H1 (cell line): ENCODE measurements at regions not wholly inside any gene's neighbourhood (a gene's known extent, or its start where the extent isn't known, plus 50 kb on each side); places are given as distances from the start of the nearest gene placed in this dataset.

Source experiments
- CTCF ChIA-PET: fragments of 300-600 bp; sonication (Branson Sonifier 250); formaldehyde crosslinking; loops from one replicate; lab custom pipeline; 2021; ENCODE audit not compliant: partially characterized antibody; lab: Charles Lee
- POLR2A ChIA-PET: fragments of 300-600 bp; sonication (Branson Sonifier 250); formaldehyde crosslinking; loops from one replicate; lab custom pipeline; 2021; ENCODE audit warnings: inconsistent platforms; ENCODE audit not compliant: partially characterized antibody; lab: Charles Lee
- DNase-seq, 2 experiments: peaks; one replicate each; pipeline versions ENCODE4 v3.0.0 to v3.0.0-alpha.2; 2010 to 2022; ENCODE audit warnings: low spot score in 2 of 2, low read depth in 1 of 2, mixed read lengths in 1 of 2
- FAIRE-seq: peaks from 2 replicates; lab custom pipeline; 2011; peaks lifted over from hg19 to GRCh38; lab: Jason Lieb, UNC
- H2AFZ ChIP-seq: 2 replicates; pipeline ENCODE4 v1.8.1; 2012; ENCODE audit warnings: low read length, inconsistent platforms
- H2AK5ac ChIP-seq: 2 replicates; pipeline ENCODE4 v1.6.1; 2013; ENCODE audit warnings: low read depth, low read length
- H2BK120ac ChIP-seq: replicated peaks from 2 replicates; pipeline ENCODE3; 2013; ENCODE audit warnings: low read depth, low read length, inconsistent platforms
- H2BK12ac ChIP-seq: 2 replicates; pipeline ENCODE4 v1.6.1; 2013; ENCODE audit warnings: low read depth, low read length
- H2BK15ac ChIP-seq: 2 replicates; pipeline ENCODE4 v1.6.1; 2013; ENCODE audit warnings: low read length
- H2BK20ac ChIP-seq: 2 replicates; pipeline ENCODE4 v1.6.1; 2013; ENCODE audit warnings: low read length
- H2BK5ac ChIP-seq: 2 replicates; pipeline ENCODE4 v1.6.1; 2013; ENCODE audit warnings: low read depth, low read length
- H3K14ac ChIP-seq: 2 replicates; pipeline ENCODE4 v1.6.1; 2013; ENCODE audit warnings: inconsistent platforms; ENCODE audit not compliant: insufficient read length
- H3K18ac ChIP-seq: 2 replicates; pipeline ENCODE4 v1.6.1; 2013; ENCODE audit warnings: low read length; ENCODE audit errors: extremely low read depth
- H3K23ac ChIP-seq: 2 replicates; pipeline ENCODE4 v1.6.1; 2013; ENCODE audit warnings: inconsistent platforms; ENCODE audit not compliant: insufficient read length
- H3K23me2 ChIP-seq: 2 replicates; pipeline ENCODE4 v1.6.1; 2013; ENCODE audit warnings: low read depth, low read length
- H3K27ac ChIP-seq: 2 replicates; pipeline ENCODE4 v1.6.1; 2011; ENCODE audit warnings: low read depth, low read length, inconsistent platforms
- H3K27me3 ChIP-seq, 4 experiments: replicated peaks in 1 of 4; 1 replicate in 1 of 4; 2 replicates in 3 of 4; pipeline versions ENCODE4 v1.6.1 to v1.8.1; 2011 to 2013; ENCODE audit warnings: low read length in 3 of 4, mild to moderate bottlenecking in 3 of 4, inconsistent platforms in 2 of 4, mixed read lengths in 2 of 4, moderate library complexity in 1 of 4; ENCODE audit not compliant: control insufficient read depth in 3 of 4, insufficient read depth in 3 of 4; ENCODE audit errors: extremely low read depth in 1 of 4
- H3K36me3 ChIP-seq, 4 experiments: 2 replicates each; pipeline versions ENCODE4 v1.6.1 to v1.8.1; 2011 to 2013; ENCODE audit warnings: mild to moderate bottlenecking in 4 of 4, low read length in 3 of 4, moderate library complexity in 2 of 4, control low read depth in 1 of 4, inconsistent platforms in 1 of 4; ENCODE audit not compliant: insufficient read depth in 4 of 4, control insufficient read depth in 2 of 4
- H3K4ac ChIP-seq: replicated peaks from 2 replicates; pipeline ENCODE3; 2013; ENCODE audit warnings: low read length, low read depth, mixed read lengths, inconsistent platforms; ENCODE audit not compliant: insufficient read length
- H3K4me1 ChIP-seq, 4 experiments: replicated peaks in 1 of 4; 1 replicate in 1 of 4; 2 replicates in 3 of 4; pipeline versions ENCODE4 v1.6.1 to v1.8.1; 2011 to 2013; ENCODE audit warnings: low read length in 3 of 4, inconsistent platforms in 2 of 4, mixed read lengths in 1 of 4; ENCODE audit not compliant: insufficient read depth in 4 of 4, control insufficient read depth in 3 of 4
- H3K4me2 ChIP-seq, 2 experiments: 2 replicates each; pipeline versions ENCODE4 v1.6.1 to v1.8.1; 2011 to 2013; ENCODE audit warnings: low read depth in 2 of 2, low read length in 2 of 2, control low read depth in 1 of 2, inconsistent platforms in 1 of 2, mild to moderate bottlenecking in 1 of 2; ENCODE audit not compliant: insufficient read depth in 1 of 2
- H3K4me3 ChIP-seq, 4 experiments: fragments of 200-600, 300-600 bp in 1 of 4; sonication (generic), shearing (Covaris generic), sonication (Bioruptor Twin) in 1 of 4; 2 replicates each; pipeline versions ENCODE4 v1.5.1 to v1.8.1; 2011 to 2016; ENCODE audit warnings: low read length in 4 of 4, low read depth in 3 of 4, control low read depth in 2 of 4, inconsistent platforms in 2 of 4, mild to moderate bottlenecking in 2 of 4, mixed read lengths in 1 of 4, moderate library complexity in 1 of 4; ENCODE audit not compliant: insufficient read depth in 2 of 4; ENCODE audit errors: extremely low read depth in 1 of 4
- H3K56ac ChIP-seq: replicated peaks from 2 replicates; pipeline ENCODE3; 2013; ENCODE audit warnings: low read depth, mild to moderate bottlenecking, mixed read lengths, low read length, inconsistent platforms; ENCODE audit not compliant: insufficient read length
- H3K79me1 ChIP-seq: 2 replicates; pipeline ENCODE4 v1.6.1; 2013; ENCODE audit warnings: low read depth, low read length, control low read depth
- H3K79me2 ChIP-seq, 2 experiments: 2 replicates each; pipeline versions ENCODE4 v1.6.1 to v1.8.1; 2012 to 2013; ENCODE audit warnings: low read length in 2 of 2, mild to moderate bottlenecking in 2 of 2, inconsistent platforms in 1 of 2; ENCODE audit not compliant: insufficient read depth in 2 of 2, control insufficient read depth in 1 of 2
- H3K9ac ChIP-seq, 4 experiments: replicated peaks in 1 of 4; 1 replicate in 1 of 4; 2 replicates in 3 of 4; pipeline versions ENCODE4 v1.6.1 to v1.8.1; 2011 to 2013; ENCODE audit warnings: low read depth in 3 of 4, low read length in 3 of 4, control low read depth in 2 of 4, mild to moderate bottlenecking in 2 of 4, moderate library complexity in 2 of 4, inconsistent platforms in 1 of 4; ENCODE audit errors: extremely low read depth in 1 of 4
- H3K9me3 ChIP-seq, 2 experiments: 2 replicates each; pipeline versions ENCODE4 v1.6.1 to v1.8.1; 2012 to 2013; ENCODE audit warnings: mild to moderate bottlenecking in 2 of 2, moderate library complexity in 2 of 2, control low read depth in 1 of 2, inconsistent platforms in 1 of 2, low read depth in 1 of 2, low read length in 1 of 2, mixed read lengths in 1 of 2; ENCODE audit not compliant: insufficient read depth in 2 of 2
- H4K20me1 ChIP-seq, 2 experiments: replicated peaks in 1 of 2; 2 replicates each; pipeline versions ENCODE3 to v1.8.1; 2011 to 2013; ENCODE audit warnings: inconsistent platforms in 2 of 2, low read length in 2 of 2, mild to moderate bottlenecking in 1 of 2; ENCODE audit not compliant: insufficient read depth in 2 of 2, control insufficient read depth in 1 of 2
- H4K5ac ChIP-seq: 2 replicates; pipeline ENCODE4 v1.6.1; 2013; ENCODE audit warnings: low read length, low read depth, mixed read lengths, inconsistent platforms; ENCODE audit not compliant: insufficient read length
- H4K8ac ChIP-seq: 2 replicates; pipeline ENCODE4 v1.8.0; 2013; ENCODE audit warnings: mild to moderate bottlenecking, moderate library complexity, low read length, inconsistent platforms; ENCODE audit not compliant: insufficient read depth; ENCODE audit errors: extremely low read depth
- H4K91ac ChIP-seq: replicated peaks from 2 replicates; pipeline ENCODE3; 2013; ENCODE audit warnings: low read length, mixed read lengths, inconsistent platforms; ENCODE audit not compliant: insufficient read length
- CREB1 ChIP-seq: IDR thresholded peaks from 2 replicates; pipeline ENCODE4 v1.6.1; 2012; ENCODE audit warnings: inconsistent platforms
- FOSL1 ChIP-seq: IDR thresholded peaks from 2 replicates; pipeline ENCODE4 v1.6.1; 2011; ENCODE audit warnings: mild to moderate bottlenecking, low read depth, low read length, moderate library complexity; ENCODE audit not compliant: insufficient read depth
- KDM5A ChIP-seq: fragments of 200-600 bp; IDR thresholded peaks from 2 replicates; pipeline ENCODE4 v1.7.1; 2012; ENCODE audit warnings: mild to moderate bottlenecking, low read length, inconsistent platforms, mixed read lengths
- POLR2A ChIP-seq, 2 experiments: IDR thresholded peaks; 1 replicate in 1 of 2; 2 replicates in 1 of 2; pipeline ENCODE4 v1.6.1; 2011; ENCODE audit warnings: low read depth in 2 of 2, low read length in 2 of 2, mild to moderate bottlenecking in 2 of 2; ENCODE audit errors: control extremely low read depth in 1 of 2
- RNF2 ChIP-seq: fragments of 200-900, 300-1000 bp; sonication (generic); IDR thresholded peaks from 2 replicates; pipeline ENCODE4 v1.7.1; 2016; ENCODE audit warnings: borderline replicate concordance, low read depth, mild to moderate bottlenecking, antibody characterized with exemption, low read length; ENCODE audit not compliant: poor library complexity, severe bottlenecking; ENCODE audit errors: missing control alignments
- SAP30 ChIP-seq: fragments of 300-600 bp; sonication (generic); IDR thresholded peaks from 2 replicates; pipeline ENCODE4 v1.7.1; 2012; ENCODE audit warnings: low read length, moderate library complexity, mild to moderate bottlenecking, inconsistent platforms; ENCODE audit not compliant: insufficient read depth, insufficient replicate concordance
- SIN3A ChIP-seq, 2 experiments: IDR thresholded peaks in 1 of 2; conservative IDR thresholded peaks in 1 of 2; 2 replicates each; pipeline ENCODE4 v1.6.1; 2011 to 2012; ENCODE audit warnings: low read length in 2 of 2, improper control_type of control experiment in 1 of 2, low read depth in 1 of 2, mild to moderate bottlenecking in 1 of 2
- SP2 ChIP-seq: IDR thresholded peaks from 2 replicates; pipeline ENCODE4 v1.6.1; 2012; ENCODE audit warnings: mild to moderate bottlenecking, low read length, inconsistent platforms
- TAF1 ChIP-seq: IDR thresholded peaks from 2 replicates; pipeline ENCODE4 v1.6.1; 2011; ENCODE audit warnings: mild to moderate bottlenecking, low read depth, low read length
- YY1 ChIP-seq: IDR thresholded peaks from 2 replicates; pipeline ENCODE4 v1.6.1; 2011; ENCODE audit warnings: low read depth, mild to moderate bottlenecking, low read length
- WGBS, 2 experiments: shearing (Covaris generic) in 1 of 2; methylation state at CpG; one replicate each; pipeline versions ENCODE4 v1.1.6 to v1.1.7; 2013 to 2015; ENCODE audit warnings: low lambda C conversion rate in 2 of 2, mixed read lengths in 2 of 2, inconsistent platforms in 1 of 2, low coverage in 1 of 2, missing lambda C conversion rate in 1 of 2; ENCODE audit not compliant: insufficient replicate concordance in 2 of 2, insufficient coverage in 1 of 2, insufficient read length in 1 of 2; ENCODE audit errors: extremely low coverage in 1 of 2, missing lambda C conversion rate in 1 of 2; 5-methylcytosine and 5-hydroxymethylcytosine counted together

DNA sequence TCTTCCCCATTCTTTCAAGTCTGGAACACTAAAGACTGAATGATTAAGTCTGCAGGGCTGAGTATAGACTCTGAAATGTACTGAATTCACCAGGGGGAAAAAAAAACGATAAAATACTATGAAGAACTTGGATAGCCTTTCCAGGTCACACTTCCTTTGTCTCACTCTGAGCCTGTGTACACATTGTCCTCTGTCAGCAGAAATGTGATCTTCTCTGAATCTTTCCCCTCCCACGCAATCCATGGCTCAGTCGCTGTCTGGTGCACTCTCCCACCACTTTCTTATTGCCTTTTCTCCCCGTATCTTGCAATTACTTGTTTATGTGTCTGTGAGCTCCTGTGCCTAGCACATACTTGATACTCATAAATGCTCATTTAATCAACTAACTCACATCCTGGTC, 212.6 kb upstream of the RSPO3 start:
- Histone ChIP-seq H3K79me2 (no peaks in the 10 kb centered on the region), H3K14ac (no peak overlapping the region), H3K27ac (no peak overlapping the region), H3K4ac (no peak overlapping the region), H2AK5ac (no peak overlapping the region), H2AFZ (no peak overlapping the region), H4K5ac (no peak overlapping the region), H2BK15ac (no peak overlapping the region), H2BK20ac (no peak overlapping the region), H3K18ac (no peak overlapping the region), H3K4me3 (no peak overlapping the region), H3K9me3 (no peaks in the 10 kb centered on the region), H2BK5ac (no peak overlapping the region), H3K4me2 (no peak overlapping the region), H3K23ac (no peak overlapping the region), H3K56ac (no peak overlapping the region), H3K9ac (no peak overlapping the region), H3K79me1 (no peaks in the 10 kb centered on the region), H2BK120ac (no peak overlapping the region), H3K4me1 (no peaks in the 10 kb centered on the region), H3K36me3 (no peaks in the 10 kb centered on the region), H2BK12ac (no peak overlapping the region), H4K91ac (no peak overlapping the region), H3K27me3 (no peaks in the 10 kb centered on the region), H4K8ac (no peak overlapping the region), H4K20me1 (no peaks in the 10 kb centered on the region), H3K23me2 (no peaks in the 10 kb centered on the region)
- TF ChIP-seq SP2 (no peak), SIN3A (conservative IDR thresholded peaks at IDR 0.05 in 1 of 2, IDR thresholded peaks at IDR 0.05 in 1 of 2; ENCODE audit: low read depth in 1 of 2, low read length in 2 of 2) (no peak), KDM5A (no peak), YY1 (no peak), RNF2 (no peak), POLR2A (IDR thresholded peaks at IDR 0.05; ENCODE audit: control extremely low read depth in 1 of 2, low read depth in 2 of 2, low read length in 2 of 2) (no peak), TAF1 (no peak), CREB1 (no peak), FOSL1 (no peak), SAP30 (no peak)
- CTCF ChIA-PET: no interaction called here
- 95% methylated on average over 4 of the region's 4 CpGs; no CpG with 5 or more reads in 1 of the 2 experiments for WGBS, 2 experiments
- no peak for FAIRE-seq
- POLR2A ChIA-PET: no interaction called here
- DNase-seq: no peak
